HG03280 (cell line): ENCODE measurements at regions not wholly inside any gene's neighbourhood (a gene's known extent, or its start where the extent isn't known, plus 50 kb on each side); places are given as distances from the start of the nearest gene placed in this dataset.
"Not testable (repeated sequence)": the region's sequence is repeated elsewhere in the genome, so short reads cannot be mapped to it uniquely, and the experiment has no call there.

Experiments used
- ATAC-seq: cut with Tn5 transposase; IDR thresholded peaks from one replicate; pipeline ENCODE4 v1.9.1; 2021; ENCODE audit warnings: mild to moderate bottlenecking, moderate library complexity; ENCODE audit not compliant: unreplicated experiment

DNA sequence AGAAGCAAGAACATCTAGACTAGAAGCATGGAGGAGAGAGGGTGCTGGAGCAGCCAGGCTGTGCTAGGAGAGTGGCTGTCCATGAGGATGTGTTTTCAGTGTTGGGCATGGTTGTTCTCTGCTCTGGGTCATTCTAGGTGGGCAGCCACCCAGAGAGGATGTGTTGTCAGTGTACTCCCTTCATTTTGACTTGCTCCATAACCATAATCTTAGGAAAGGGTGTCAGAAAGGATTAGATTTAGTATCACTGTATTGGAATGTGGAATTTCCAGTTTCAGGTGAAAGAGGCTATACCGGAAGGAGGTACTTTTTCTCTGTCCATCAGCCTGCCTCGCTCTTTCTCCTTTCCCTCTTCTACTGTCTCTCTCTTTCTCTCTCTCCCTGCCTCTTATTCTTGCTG lies 474.5 kb upstream of the PODXL start:
- ATAC-seq: no peak

DNA sequence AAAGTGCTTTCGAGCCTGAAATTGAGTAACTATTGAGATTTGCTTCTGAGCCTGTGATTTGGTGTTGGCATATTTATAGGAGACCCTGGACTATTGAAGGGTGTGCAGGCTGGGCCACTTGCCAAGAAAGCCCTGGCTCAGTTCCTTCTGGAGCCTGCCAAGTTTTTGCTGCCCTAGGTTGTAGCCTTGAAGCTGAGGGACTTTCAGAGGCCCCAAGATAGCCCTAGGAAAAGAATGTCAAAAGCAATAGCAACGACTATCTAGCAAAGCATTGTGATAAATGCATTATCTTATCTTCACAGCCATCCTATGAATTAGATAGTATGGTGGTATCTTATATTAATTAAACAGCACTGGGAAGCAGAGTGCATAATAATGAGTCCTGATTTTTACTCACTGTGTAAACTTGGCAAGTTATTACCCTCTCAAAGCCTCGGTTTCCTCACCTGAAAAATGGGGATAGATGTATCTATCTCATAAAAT lies 473.7 kb upstream of the PODXL start:
- ATAC-seq: no peak

DNA sequence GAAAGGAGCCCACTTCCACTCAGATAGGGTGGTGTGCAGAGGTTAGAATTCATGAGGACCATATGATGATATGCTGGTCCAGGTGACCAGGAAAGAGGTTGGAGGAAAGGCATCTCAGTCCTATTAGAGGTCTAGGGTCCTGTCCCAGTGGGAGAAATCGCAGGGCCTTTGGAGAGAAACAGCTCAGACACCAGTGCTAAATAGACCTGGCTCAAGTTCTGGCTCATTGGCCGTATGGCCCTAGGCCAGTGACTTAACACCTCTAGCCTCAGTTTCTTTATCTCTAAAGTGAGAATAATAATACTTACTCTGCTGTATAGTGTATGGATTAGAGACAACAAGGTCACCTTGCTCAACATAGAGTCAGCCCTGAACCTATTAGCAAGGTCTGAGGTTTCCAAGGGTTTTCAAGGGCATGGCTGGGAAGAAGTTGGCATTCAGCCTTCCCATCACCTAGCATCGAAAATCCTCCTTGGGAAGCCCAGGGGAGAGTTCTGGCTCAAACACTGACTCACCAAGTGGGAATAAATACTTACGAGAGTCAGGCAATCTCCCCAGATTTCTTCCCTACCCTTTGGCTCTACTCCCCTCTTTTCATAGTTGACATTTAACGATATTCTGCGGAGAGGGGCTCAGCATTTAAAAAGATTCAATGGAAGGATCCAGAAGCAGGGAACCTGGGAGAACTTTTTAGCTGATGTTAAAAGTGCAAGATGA lies 473.1 kb upstream of the PODXL start:
- ATAC-seq: no peak

DNA sequence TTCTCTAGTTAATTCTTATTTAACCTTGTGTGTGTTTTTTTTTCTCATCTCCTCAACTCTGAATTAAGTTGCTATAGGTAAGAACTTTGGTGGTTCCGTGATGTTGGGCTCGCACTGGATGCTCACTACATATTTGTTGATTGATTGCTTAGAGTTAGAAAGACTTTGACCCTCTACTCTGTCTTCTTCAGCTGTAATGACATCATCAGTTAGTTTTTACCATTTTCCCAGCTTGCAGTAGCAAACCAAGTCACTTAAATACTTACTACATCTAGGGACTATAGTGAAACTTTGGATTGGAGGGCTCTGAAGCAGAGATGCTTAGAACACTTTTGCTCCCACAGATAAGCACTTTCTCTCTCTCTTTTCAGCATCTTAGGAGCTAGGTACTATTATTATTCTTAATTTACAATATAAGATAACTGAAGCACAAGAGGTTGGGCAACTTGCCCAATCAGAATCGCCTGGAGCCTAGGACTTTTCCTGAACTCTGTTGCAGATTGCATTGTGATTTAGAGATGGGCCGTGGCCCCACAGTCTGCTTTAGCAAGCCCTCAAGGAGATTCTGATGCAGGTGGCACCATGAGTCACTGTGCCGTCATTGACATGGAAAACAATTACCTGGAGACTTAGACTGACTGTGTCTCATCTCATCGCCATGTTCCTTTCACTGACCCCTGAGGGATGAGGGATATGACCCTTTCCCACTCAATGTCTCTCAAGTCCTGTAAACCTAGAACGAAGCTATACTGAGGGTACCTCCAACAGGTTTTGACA lies 471.9 kb upstream of the PODXL start:
- no peak for ATAC-seq

DNA sequence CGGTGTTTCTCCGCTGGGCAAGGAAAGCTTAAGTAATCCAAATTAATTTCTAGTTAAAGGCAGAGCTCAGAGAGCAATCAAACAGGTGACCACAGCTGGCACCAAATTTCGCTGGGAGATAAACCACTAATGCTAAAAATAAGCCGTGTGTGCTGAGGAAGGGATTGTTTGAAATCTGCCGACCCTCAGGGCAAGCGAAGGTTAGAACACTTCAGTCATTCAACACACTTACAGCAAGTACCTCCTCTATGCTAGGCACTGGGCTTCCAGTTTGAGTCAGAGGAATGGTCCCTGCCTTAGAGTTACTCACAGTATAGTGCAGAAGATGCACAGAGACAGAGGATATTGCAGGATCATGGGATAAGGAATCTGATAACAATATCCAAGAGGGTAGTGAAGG lies 467.9 kb upstream of the PODXL start:
- ATAC-seq: no peak

DNA sequence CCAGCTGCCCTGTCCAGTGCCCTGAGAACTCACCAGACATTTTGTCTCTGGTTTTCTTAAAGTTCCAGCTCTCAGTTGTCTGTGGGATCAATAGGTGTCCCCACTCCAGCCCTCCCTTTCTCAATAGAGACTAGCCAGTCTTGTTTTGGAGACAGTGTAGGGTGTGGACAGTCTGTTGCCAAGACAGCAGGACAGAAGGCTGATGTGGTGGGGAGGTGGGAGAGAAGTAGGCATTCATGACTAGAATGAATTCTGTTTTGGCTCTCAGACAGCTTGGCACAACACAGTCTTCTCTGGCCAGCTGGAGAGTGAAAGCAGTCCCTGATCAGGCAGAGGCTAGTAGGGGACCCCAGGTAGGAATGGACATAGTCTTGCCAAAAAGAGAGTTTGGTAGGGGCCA lies 467.0 kb upstream of the PODXL start:
- ATAC-seq: no peak

DNA sequence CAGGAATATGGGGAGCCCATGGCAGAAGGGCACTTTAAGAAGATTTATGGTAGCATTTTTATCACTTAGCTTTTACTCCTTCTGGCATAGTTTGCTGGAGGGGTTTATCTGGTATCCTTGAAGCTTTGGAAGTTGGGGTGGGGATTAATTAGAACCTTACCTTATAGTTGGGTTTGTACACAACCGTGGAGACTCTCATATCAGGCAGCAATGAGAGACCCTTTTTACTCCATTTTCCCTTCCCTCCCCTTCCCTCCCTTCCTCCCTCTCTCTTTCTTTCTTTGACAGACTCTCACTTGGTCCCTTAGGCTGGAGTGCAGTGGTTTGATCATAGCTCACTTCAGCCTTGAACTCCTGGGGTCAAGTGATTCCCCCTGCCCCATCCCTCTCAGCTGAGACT lies 465.8 kb upstream of the PODXL start:
- ATAC-seq: no peak

DNA sequence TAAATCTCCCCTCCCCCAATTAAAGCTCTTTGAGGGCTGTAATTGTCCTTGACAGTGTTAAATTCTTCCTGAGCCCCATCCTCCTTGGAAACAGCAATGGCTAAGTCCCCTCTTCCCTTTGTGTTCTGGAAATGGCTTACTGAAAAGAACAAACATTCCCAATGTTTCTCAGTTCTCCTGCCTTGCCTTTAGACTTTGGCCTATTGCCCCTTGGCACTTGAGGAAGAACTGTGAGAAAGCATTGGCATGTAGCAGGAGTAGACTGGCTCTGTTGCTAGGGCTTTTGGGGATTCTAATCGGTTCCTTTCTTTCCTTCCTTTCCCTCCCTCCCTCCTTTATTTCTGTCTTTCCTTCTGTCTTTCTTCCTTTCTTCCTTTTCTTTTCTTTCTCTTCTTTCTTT lies 463.3 kb upstream of the PODXL start:
- no peak for ATAC-seq

DNA sequence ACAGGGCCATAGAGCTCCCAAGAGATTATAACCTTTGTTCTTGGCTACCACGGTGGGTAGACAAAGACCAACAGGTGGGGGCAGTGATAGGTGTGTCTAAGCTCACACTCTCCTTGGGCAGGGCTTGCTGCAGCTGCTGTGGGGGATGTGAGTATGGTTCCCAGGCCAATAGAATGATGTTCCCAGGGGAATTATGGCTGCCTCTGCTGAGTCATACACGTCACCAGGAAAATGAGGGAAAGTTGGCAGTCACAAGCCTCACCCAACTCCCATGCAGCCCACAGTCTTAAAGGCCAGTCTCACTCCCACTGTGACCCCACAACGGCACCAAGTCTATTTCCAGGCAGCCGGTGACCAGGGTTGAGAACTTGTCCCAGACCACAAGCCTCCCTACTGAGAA lies 453.4 kb upstream of the PODXL start:
- no peak for ATAC-seq

DNA sequence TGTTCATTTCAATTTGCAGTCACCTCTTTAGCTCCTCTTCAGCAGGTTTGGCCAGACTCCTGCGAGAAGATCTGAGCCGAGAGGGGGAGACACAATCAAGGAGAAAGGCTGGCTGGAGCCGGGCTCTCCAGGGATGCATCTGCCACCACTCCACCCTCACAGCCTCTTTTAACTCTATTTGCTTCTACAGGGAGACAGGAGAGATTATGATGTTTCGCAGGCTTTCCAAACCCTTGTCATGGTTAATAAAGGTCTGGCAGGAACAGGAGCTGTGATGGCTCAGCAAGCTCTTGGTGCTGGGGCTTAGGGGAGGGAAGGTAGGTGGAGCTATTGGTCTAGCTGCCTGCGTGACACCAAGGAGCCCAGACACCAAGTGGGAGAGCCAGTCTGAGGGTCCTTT lies 448.1 kb upstream of the PODXL start:
- no peak for ATAC-seq

DNA sequence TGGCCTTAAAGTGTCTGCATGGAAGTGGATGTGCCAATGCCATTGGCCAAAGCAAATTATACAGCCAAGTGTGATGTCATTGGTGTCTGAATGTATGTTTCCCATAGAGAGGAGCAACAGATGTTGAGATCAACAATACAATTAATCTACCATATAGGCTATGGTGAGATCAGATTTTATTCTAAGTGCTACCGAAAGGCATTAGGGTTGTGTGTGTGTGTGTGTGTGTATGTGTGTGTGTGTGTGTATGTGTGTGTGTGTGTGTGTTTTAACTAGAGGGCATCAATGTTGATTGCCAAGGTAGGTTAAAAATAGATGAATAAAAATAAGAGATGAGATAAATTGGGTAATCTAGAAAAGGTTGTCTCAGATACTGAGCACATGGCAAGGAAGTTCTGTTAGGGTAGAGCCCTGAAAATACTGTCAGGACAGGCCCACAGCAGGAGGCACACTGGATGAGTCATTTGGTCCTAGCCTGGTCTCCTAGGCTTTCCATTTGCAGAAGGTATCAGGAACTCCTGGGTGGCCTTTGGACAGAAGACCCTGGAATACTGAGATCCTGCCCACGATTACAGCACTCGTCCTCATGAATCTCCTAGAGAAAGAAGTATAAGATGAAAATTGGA lies 446.0 kb upstream of the PODXL start:
- ATAC-seq: no peak

DNA sequence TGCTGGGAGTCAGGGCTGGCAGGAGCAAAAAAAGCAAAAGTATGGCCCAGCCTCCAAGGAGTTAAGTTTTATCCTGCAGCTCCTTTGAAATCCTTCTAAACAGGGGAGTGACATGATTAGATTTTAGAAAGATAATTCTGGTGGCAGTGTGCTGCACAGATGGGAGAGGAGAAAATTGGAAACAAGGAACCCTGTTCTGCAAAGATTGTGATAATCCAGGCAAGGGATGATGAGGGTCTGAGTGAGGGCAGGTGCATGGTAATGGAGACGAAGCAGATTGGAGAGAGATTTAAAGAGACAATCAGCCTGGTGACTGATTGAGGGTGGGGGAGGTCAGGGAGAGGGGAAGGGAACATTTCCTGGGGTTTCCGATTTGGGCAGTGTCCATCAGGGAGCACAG lies 444.7 kb upstream of the PODXL start:
- ATAC-seq: no peak

DNA sequence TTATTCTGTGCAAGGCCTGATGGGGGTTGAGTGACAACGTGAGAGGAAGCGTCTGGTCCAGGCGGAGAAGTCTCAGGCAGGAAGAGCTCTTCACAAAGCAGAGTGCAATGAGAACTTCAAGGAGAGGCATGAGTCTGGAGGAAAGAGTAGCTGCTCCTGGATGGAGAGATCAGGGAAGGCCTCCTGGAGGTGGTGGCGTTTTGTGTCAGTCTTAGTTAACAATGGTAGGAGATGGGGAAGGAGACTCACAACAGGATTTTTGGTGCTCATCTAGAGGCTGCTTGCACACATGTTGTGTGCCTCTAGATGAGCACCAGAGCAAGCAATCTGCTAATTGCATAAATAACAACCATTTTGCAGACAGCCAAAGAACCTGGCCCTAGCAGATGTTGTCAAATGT lies 442.8 kb upstream of the PODXL start:
- ATAC-seq: no peak

DNA sequence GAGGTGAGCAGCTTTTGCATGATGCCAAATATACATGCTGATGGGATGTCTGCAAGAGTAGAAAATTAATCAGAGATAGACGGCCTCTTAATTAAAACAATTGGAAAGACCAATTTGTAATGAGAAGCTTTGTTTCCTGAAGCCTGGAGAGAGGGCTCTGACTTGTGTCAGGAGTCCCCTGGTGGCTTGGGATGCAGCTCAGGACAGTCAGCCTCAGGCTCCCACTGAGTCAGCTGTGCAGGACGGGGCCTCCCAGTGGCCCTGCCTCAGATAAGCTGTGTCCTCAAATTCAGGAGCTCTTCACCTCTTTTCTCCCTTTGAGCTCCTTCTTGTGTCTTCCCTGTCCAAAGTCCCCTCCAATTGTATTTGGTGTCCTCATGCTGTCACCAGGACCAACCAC lies 438.9 kb upstream of the PODXL start:
- no peak for ATAC-seq

DNA sequence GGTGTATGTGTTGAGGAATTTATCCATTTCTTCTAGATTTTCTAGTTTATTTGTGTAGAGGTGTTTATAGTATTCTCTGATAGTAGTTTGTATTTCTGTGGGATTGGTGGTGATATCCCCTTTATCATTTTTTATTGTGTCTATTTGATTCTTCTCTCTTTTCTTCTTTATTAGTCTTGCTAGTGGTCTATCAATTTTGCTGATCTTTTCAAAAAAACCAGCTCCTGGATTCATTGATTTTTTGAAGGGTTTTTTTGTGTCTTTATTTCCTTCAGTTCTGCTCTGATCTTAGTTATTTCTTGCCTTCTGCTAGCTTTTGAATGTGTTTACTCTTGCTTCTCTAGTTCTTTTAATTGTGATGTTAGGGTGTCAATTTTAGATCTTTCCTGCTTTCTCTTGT lies 424.6 kb upstream of the PODXL start:
- not testable (repeated sequence) for ATAC-seq

DNA sequence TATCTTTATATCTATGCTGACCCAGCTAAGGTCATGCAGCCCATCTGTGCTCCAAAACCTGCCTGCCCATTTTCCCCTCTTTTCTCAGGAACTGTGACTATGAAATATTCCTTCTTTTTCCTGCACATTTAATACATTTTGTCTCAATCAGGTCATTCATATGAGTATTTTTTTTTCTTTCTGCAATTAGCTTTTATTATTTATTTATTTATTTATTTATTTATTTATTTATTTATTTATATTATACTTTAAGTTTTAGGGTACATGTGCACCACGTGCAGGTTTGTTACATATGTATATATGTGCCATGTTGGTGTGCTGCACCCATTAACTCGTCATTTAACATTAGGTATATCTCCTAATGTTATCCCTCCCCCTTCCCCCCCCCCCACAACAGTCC lies 421.7 kb upstream of the PODXL start:
- not testable (repeated sequence) for ATAC-seq

DNA sequence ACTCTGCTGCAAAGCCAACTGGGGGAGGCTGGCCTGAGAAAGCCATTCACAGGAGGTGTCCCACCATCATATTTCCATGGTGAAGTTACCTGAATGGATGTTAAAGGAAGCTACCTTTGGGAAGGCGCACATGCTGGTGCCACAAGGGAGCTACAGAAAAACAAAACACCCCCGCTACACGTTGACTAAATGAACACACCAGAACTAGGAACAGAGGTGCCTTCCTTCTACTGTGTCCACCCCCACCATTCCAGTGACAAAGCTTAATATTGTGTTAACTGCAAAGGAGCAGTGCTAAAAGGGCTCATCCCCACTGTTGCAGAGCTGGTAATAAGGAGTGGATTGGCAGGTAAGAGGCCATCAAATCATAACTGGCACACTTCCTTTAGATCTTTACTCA lies 420.0 kb upstream of the PODXL start:
- ATAC-seq: no peak

DNA sequence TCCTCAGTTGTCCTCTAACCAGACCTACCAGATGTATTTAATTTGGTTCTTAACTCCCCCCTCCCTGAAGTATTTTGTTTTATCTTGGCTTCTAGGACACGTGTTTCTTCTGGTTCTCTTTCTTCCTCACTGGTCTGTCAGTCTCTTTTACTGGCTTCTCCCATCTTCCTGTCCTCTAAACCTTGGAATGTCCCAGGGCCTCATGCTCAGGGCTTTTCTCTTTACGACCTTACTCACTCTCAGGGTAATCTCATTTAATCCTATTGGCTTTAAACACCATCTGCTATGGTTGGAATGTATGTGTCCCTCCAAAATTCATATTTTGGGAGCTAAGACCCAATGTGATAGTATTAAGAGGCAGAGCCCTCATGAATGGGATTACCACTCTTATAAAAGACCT lies 418.2 kb upstream of the PODXL start:
- ATAC-seq: no peak

DNA sequence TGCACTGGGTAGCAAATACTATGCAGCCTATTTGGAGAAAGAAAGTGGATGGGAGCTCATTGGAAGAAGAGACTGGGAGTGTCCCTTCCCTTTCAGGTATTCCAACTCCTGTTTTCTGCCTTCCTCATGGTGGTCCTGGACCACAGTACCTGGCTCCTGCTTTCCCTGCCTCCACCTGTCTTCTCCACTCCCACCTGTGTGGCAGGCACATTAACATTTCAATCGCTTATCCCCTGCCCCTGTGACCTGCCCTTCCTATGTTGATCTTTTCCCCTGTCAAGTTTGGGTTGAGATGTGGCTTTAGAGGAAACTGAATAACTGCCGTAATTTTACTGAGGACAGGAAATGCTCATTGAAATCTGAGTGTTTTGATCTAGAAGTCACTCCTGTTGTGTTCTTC lies 415.8 kb upstream of the PODXL start:
- no peak for ATAC-seq

DNA sequence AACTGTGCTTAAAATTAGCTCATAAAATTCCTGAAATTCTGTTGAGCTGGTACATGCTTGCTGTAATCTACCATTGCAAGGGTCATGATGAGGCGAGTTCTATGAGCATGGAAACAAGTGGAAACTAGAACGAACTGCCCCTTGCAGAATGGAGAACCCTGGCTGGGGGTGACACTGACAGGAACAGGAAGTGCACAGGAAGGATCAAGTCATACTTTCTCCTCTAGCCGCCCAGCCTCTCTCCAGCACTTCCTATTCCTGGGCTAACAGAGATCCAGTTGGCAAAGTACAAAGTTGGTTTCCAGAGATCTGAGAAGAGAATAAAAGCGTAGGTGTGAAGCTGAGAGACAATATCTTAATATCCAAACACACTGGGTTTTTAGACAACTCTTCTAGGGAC lies 414.2 kb upstream of the PODXL start:
- ATAC-seq: no peak

DNA sequence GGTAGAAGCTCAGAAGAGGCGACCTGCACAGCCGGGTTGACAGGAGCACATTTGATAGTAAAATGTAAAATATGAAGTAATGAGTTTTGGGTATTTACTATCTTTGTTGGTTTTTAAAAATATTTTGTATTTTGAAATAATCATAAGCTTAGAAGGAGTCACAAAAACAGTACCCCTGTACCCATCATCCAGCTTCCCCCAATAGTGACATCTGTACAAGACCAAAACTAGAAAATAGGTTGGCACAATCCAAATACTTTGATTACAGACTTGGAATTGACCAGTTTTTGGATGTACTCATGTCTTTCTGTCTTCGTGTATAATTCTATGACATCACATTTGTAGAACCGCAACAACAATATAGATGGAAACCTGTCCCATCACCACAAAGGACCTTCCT lies 413.1 kb upstream of the PODXL start:
- ATAC-seq: no peak

DNA sequence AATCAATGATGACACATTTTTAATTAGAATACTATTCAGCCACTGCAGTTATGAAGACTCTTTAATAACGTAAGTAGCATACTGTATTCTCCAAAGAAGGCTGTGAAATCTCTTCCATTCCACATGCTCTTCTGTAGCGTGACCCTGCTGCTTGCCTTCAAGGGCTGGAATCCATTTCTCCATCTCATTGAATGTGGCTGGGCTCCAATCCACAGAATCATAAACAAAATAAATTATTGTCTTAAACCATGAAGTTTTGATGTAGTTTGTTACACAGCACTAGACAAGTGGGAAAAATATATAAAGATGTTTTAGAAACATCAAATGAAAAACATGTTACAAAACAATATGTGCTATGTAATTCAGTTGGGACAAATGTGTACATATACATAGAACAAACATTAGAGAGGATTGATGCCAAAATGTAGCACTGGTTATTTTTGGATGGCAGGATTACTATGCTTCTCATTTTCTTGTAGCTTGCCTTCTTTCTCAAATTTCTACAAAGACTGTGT lies 410.8 kb upstream of the PODXL start:
- no peak for ATAC-seq
